CD14-positive monocyte (primary cell): ENCODE measurements at regions not wholly inside any gene's neighbourhood (a gene's known extent, or its start where the extent isn't known, plus 50 kb on each side); places are given as distances from the start of the nearest gene placed in this dataset.
"Not testable (repeated sequence)": the region's sequence is repeated elsewhere in the genome, so short reads cannot be mapped to it uniquely, and the experiment has no call there.

Experiments
- DNase-seq, 3 donors: peaks; one replicate each; pipeline ENCODE4 v3.0.0-alpha.2; 2011 to 2022
- H2AFZ ChIP-seq: 2 replicates; pipeline ENCODE4 v1.6.0; 2012; ENCODE audit warnings: mild to moderate bottlenecking, low read depth, low read length, inconsistent platforms; ENCODE audit not compliant: insufficient read depth, poor library complexity, severe bottlenecking
- H3K27ac ChIP-seq, 2 donors: 1 replicate in 1 of 2; 2 replicates in 1 of 2; pipeline ENCODE4 v1.5.1; 2012 to 2013; ENCODE audit warnings: low read length in 2 of 2, control low read depth in 1 of 2, inconsistent platforms in 1 of 2, low read depth in 1 of 2, mild to moderate bottlenecking in 1 of 2
- H3K27me3 ChIP-seq, 2 donors: one replicate each; pipeline versions ENCODE4 v1.6.0 to v1.6.1; 2011 to 2013; ENCODE audit warnings: low read length in 2 of 2; ENCODE audit not compliant: control insufficient read depth in 2 of 2, insufficient read depth in 2 of 2
- H3K36me3 ChIP-seq, 2 donors: replicated peaks in 1 of 2; 1 replicate in 1 of 2; 2 replicates in 1 of 2; pipeline versions ENCODE4 v1.5.1 to v1.6.1; 2012 to 2013; ENCODE audit warnings: low read length in 2 of 2, control low read depth in 1 of 2, inconsistent platforms in 1 of 2, mild to moderate bottlenecking in 1 of 2; ENCODE audit not compliant: insufficient read depth in 2 of 2, control insufficient read depth in 1 of 2
- H3K4me1 ChIP-seq, 2 donors: 1 replicate in 1 of 2; 2 replicates in 1 of 2; pipeline versions ENCODE4 v1.5.1 to v1.6.1; 2012 to 2013; ENCODE audit warnings: low read length in 2 of 2, control low read depth in 1 of 2, inconsistent platforms in 1 of 2, mild to moderate bottlenecking in 1 of 2, moderate library complexity in 1 of 2; ENCODE audit not compliant: insufficient read depth in 2 of 2, control insufficient read depth in 1 of 2
- H3K4me2 ChIP-seq: replicated peaks from 2 replicates; pipeline ENCODE3; 2012; ENCODE audit warnings: low read length, moderate library complexity, mild to moderate bottlenecking; ENCODE audit not compliant: poor library complexity, severe bottlenecking; ENCODE audit errors: extremely low read depth
- H3K4me3 ChIP-seq, 3 experiments: fragments of 200-600 bp in 1 of 3; sonication (generic) in 1 of 3; replicated peaks in 1 of 3; 1 replicate in 2 of 3; 2 replicates in 1 of 3; pipeline ENCODE4 v1.5.1; 2011 to 2013; ENCODE audit warnings: low read length in 3 of 3, mild to moderate bottlenecking in 3 of 3, control low read depth in 2 of 3, low read depth in 2 of 3, inconsistent platforms in 1 of 3, moderate library complexity in 1 of 3
- H3K79me2 ChIP-seq: 2 replicates; pipeline ENCODE4 v1.6.0; 2012; ENCODE audit warnings: mild to moderate bottlenecking, control low read depth, inconsistent platforms, low read length, moderate library complexity; ENCODE audit not compliant: insufficient read depth
- H3K9ac ChIP-seq: 2 replicates; pipeline ENCODE4 v1.6.0; 2017; ENCODE audit warnings: low read length, mild to moderate bottlenecking; ENCODE audit not compliant: insufficient read depth, poor library complexity, severe bottlenecking
- H3K9me3 ChIP-seq, 2 donors: replicated peaks in 1 of 2; 1 replicate in 1 of 2; 2 replicates in 1 of 2; pipeline versions ENCODE4 v1.5.1 to v1.6.1; 2012 to 2013; ENCODE audit warnings: low read length in 2 of 2, control low read depth in 1 of 2; ENCODE audit not compliant: control insufficient read depth in 1 of 2, insufficient read depth in 1 of 2
- H4K20me1 ChIP-seq: 2 replicates; pipeline ENCODE4 v1.6.0; 2012; ENCODE audit warnings: mild to moderate bottlenecking, low read length, control low read depth, moderate library complexity; ENCODE audit not compliant: insufficient read depth
- H3K27ac Mint-ChIP-seq, 7 donors: one replicate each; pipeline ENCODE4 v1.8.0; 2020; ENCODE audit warnings: mild to moderate bottlenecking in 7 of 7, mixed read lengths in 7 of 7, moderate library complexity in 6 of 7, inconsistent platforms in 2 of 7
- H3K27me3 Mint-ChIP-seq, 3 donors: one replicate each; pipeline ENCODE4 v1.8.0; 2021 to 2022; ENCODE audit warnings: low read depth in 3 of 3, mild to moderate bottlenecking in 3 of 3, mixed read lengths in 3 of 3, moderate library complexity in 3 of 3, inconsistent platforms in 1 of 3
- H3K36me3 Mint-ChIP-seq, 2 donors: one replicate each; pipeline ENCODE4 v1.8.0; 2020; ENCODE audit warnings: mixed read lengths in 2 of 2, inconsistent platforms in 1 of 2, mild to moderate bottlenecking in 1 of 2
- H3K4me1 Mint-ChIP-seq: one replicate; pipeline ENCODE4 v1.8.0; 2020; ENCODE audit warnings: mild to moderate bottlenecking, mixed read lengths
- H3K4me3 Mint-ChIP-seq, 2 donors: one replicate each; pipeline ENCODE4 v1.8.0; 2020; ENCODE audit warnings: mild to moderate bottlenecking in 2 of 2, mixed read lengths in 2 of 2, moderate library complexity in 1 of 2
- H3K9me3 Mint-ChIP-seq, 7 donors: one replicate each; pipeline ENCODE4 v1.8.0; 2020 to 2022; ENCODE audit warnings: mixed read lengths in 7 of 7, mild to moderate bottlenecking in 6 of 7, moderate library complexity in 6 of 7, inconsistent platforms in 2 of 7
- CTCF ChIP-seq: fragments of 200-600 bp; IDR thresholded peaks from one replicate; pipeline ENCODE4 v1.8.0; 2022; ENCODE audit warnings: antibody characterized with exemption, mild to moderate bottlenecking
- WGBS: methylation state at CpG from one replicate; pipeline ENCODE4 v1.1.5; 2013; ENCODE audit warnings: missing lambda C conversion rate; ENCODE audit not compliant: insufficient coverage; 5-methylcytosine and 5-hydroxymethylcytosine counted together
- intact Hi-C, 2 donors: fragments of 100-400 bp; cut with micrococcal nuclease; formaldehyde crosslinking; loops; one replicate each; pipeline versions ENCODE4 v1.15.0 to v1.15.1; 2023

GRCh38 chr10:10726101-10726500, 291.6 kb upstream of the CELF2 start:
- no peak overlapping the region for H3K27ac ChIP-seq
- Mint-ChIP-seq H3K27me3 (peaks cover 0 to 2% (median 0%) of the 10 kb centered on the region in 3 donors), H3K9me3 (peaks cover 4 to 12% (median 6%) of the 10 kb centered on the region in 7 donors), H3K4me3 (no peak overlapping the region), H3K27ac (peak overlapping the region in 1 of 7 donors; percentile 2), H3K4me1 (no peaks in the 10 kb centered on the region), H3K36me3 (no peaks in the 10 kb centered on the region)
- WGBS, result 100% methylated on average over 2 of the region's 6 CpGs
- no peaks in the 10 kb centered on the region for H4K20me1 ChIP-seq
- H3K79me2 ChIP-seq, result no peaks in the 10 kb centered on the region
- intact Hi-C loops, result no loop called here
- H3K9ac ChIP-seq, result no peak overlapping the region
- H3K27me3 ChIP-seq, result no peaks in the 10 kb centered on the region
- no peaks in the 10 kb centered on the region for H3K36me3 ChIP-seq
- H3K9me3 ChIP-seq, result peaks cover 0 to 9% of the 10 kb centered on the region in 2 donors
- no peak overlapping the region for H3K4me3 ChIP-seq
- H3K4me1 ChIP-seq, result no peaks in the 10 kb centered on the region
- DNase-seq, result no peak
- H3K4me2 ChIP-seq, result no peak overlapping the region
- TF ChIP-seq CTCF, result no peak
- no peak overlapping the region for H2AFZ ChIP-seq

- WGBS, result 96% methylated on average over 11 of the region's 14 CpGs
- H3K27ac ChIP-seq, H3K36me3 Mint-ChIP-seq, H3K4me3 Mint-ChIP-seq, H3K9ac ChIP-seq, H2AFZ ChIP-seq, H3K4me1 ChIP-seq, H3K27ac Mint-ChIP-seq, H3K27me3 ChIP-seq, H3K79me2 ChIP-seq, H3K4me3 ChIP-seq, intact Hi-C loops, H3K9me3 ChIP-seq, H3K27me3 Mint-ChIP-seq, H3K4me2 ChIP-seq, H3K36me3 ChIP-seq, H4K20me1 ChIP-seq, DNase-seq, H3K4me1 Mint-ChIP-seq: not testable (repeated sequence)
- peaks cover 4 to 12% (median 6%) of the 10 kb centered on the region in 7 donors for H3K9me3 Mint-ChIP-seq
These were observed 290.3 kb upstream of the CELF2 start for GRCh38 chr10:10727411-10727810.
